NCI-H345 (cell line): ENCODE measurements at regions not wholly inside any gene's neighbourhood (a gene's known extent, or its start where the extent isn't known, plus 50 kb on each side); places are given as distances from the start of the nearest gene placed in this dataset.

ENCODE experiments used
- DNase-seq: peaks from one replicate; lab custom pipeline; 2025; lab: John Stamatoyannopoulos, UW

GRCh38 chr18:61948846-61949438 lies 56.1 kb upstream of the RNF152 start:
- DNase-seq = no peak

GRCh38 chr18:61948281-61948741 lies 55.5 kb upstream of the RNF152 start:
- no peak for DNase-seq

- no peak for DNase-seq
These were observed 53.6 kb upstream of the RNF152 start for GRCh38 chr18:61946449-61946848.

- no peak for DNase-seq
These were observed 50.6 kb upstream of the RNF152 start for GRCh38 chr18:61943175-61943964.
